IMR-90 (cell line): ENCODE measurements at regions not wholly inside any gene's neighbourhood (a gene's known extent, or its start where the extent isn't known, plus 50 kb on each side); places are given as distances from the start of the nearest gene placed in this dataset.

Experiments used
- ATAC-seq: fragments of 200-7000 bp; cut with Tn5 transposase; 2 replicates; pipeline ENCODE4 v1.9.1; 2020; ENCODE audit warnings: low read depth, mild to moderate bottlenecking, moderate library complexity
- BruUV-seq: library from RNA; stranded (reverse); fragments of 400-500 nt; replicated peaks from 2 replicates; lab custom pipeline; 2021; lab: Mats Ljungman, UMichigan
- CTCF ChIA-PET: fragments of 300-600 bp; formaldehyde crosslinking; extraction: SDS; loops from one replicate; lab custom pipeline; 2021; ENCODE audit warnings: antibody characterized with exemption; lab: Yijun Ruan, JAX
- POLR2A ChIA-PET: fragments of 300-600 bp; sonication (Branson Sonifier 250); formaldehyde crosslinking; loops from one replicate; lab custom pipeline; 2022; ENCODE audit warnings: antibody characterized with exemption; ENCODE audit not compliant: unreplicated experiment; lab: Charles Lee
- DNase-seq: peaks from one replicate; pipeline ENCODE4 v3.0.0; 2013
- H2AFZ ChIP-seq: replicated peaks from 2 replicates; pipeline ENCODE3; 2013; ENCODE audit warnings: low read length, mild to moderate bottlenecking; ENCODE audit not compliant: poor library complexity
- H2AK5ac ChIP-seq: 2 replicates; pipeline ENCODE4 v1.6.1; 2013; ENCODE audit warnings: low read depth, low read length, inconsistent platforms
- H2AK9ac ChIP-seq: replicated peaks from 2 replicates; pipeline ENCODE3; 2013; ENCODE audit warnings: mild to moderate bottlenecking, low read depth, low read length, moderate library complexity; ENCODE audit not compliant: poor library complexity
- H2BK120ac ChIP-seq: 2 replicates; pipeline ENCODE4 v1.6.1; 2013; ENCODE audit warnings: low read depth, low read length, inconsistent platforms
- H2BK15ac ChIP-seq: 3 replicates; pipeline ENCODE4 v1.6.1; 2013; ENCODE audit warnings: low read depth, low read length, inconsistent platforms
- H2BK20ac ChIP-seq: 2 replicates; pipeline ENCODE4 v1.6.1; 2013; ENCODE audit warnings: low read depth, mild to moderate bottlenecking, inconsistent platforms, low read length, moderate library complexity
- H2BK5ac ChIP-seq: 2 replicates; pipeline ENCODE4 v1.6.1; 2013; ENCODE audit warnings: mild to moderate bottlenecking, low read depth, low read length, inconsistent platforms; ENCODE audit not compliant: poor library complexity, severe bottlenecking
- H3K14ac ChIP-seq: replicated peaks from 2 replicates; pipeline ENCODE4 v1.6.1; 2013; ENCODE audit warnings: low read depth, low read length, inconsistent platforms
- H3K18ac ChIP-seq: 2 replicates; pipeline ENCODE4 v1.6.1; 2013; ENCODE audit warnings: low read depth, low read length, control low read depth
- H3K23ac ChIP-seq: 2 replicates; pipeline ENCODE4 v1.6.1; 2013; ENCODE audit warnings: low read depth, low read length, inconsistent platforms
- H3K27ac ChIP-seq: 2 replicates; pipeline ENCODE4 v1.5.1; 2013; ENCODE audit warnings: mild to moderate bottlenecking, control low read depth, low read length; ENCODE audit not compliant: insufficient read depth
- H3K27me3 ChIP-seq: 2 replicates; pipeline ENCODE4 v1.6.1; 2013; ENCODE audit warnings: low read length; ENCODE audit not compliant: control insufficient read depth, insufficient read depth
- H3K36me3 ChIP-seq: 2 replicates; pipeline ENCODE4 v1.6.1; 2013; ENCODE audit warnings: low read length, mixed read lengths; ENCODE audit not compliant: control insufficient read depth, insufficient read depth
- H3K4ac ChIP-seq: 2 replicates; pipeline ENCODE4 v1.6.1; 2013; ENCODE audit warnings: low read depth, low read length, inconsistent platforms
- H3K4me1 ChIP-seq: 2 replicates; pipeline ENCODE4 v1.6.1; 2013; ENCODE audit warnings: low read length, mixed read lengths; ENCODE audit not compliant: control insufficient read depth, insufficient read depth
- H3K4me2 ChIP-seq: 2 replicates; pipeline ENCODE4 v1.6.1; 2013; ENCODE audit warnings: low read depth, mild to moderate bottlenecking, control low read depth, low read length, moderate library complexity
- H3K4me3 ChIP-seq: 2 replicates; pipeline ENCODE4 v1.5.1; 2013; ENCODE audit warnings: low read depth, mild to moderate bottlenecking, control low read depth, low read length, moderate library complexity; ENCODE audit not compliant: insufficient read depth
- H3K56ac ChIP-seq: 2 replicates; pipeline ENCODE4 v1.6.1; 2013; ENCODE audit warnings: low read length, inconsistent platforms; ENCODE audit not compliant: insufficient read depth; ENCODE audit errors: extremely low read depth
- H3K79me1 ChIP-seq, 2 experiments: 2 replicates each; pipeline ENCODE4 v1.6.1; 2013; ENCODE audit warnings: low read length in 2 of 2, inconsistent platforms in 1 of 2, low read depth in 1 of 2
- H3K9ac ChIP-seq: 2 replicates; pipeline ENCODE4 v1.6.1; 2013; ENCODE audit warnings: low read depth, low read length, control low read depth
- H3K9me1 ChIP-seq: 2 replicates; pipeline ENCODE4 v1.6.1; 2013; ENCODE audit warnings: low read length, inconsistent platforms; ENCODE audit not compliant: insufficient read depth
- H3K9me3 ChIP-seq: 2 replicates; pipeline ENCODE4 v1.6.1; 2013; ENCODE audit warnings: low read length; ENCODE audit not compliant: control insufficient read depth, insufficient read depth
- H4K20me1 ChIP-seq: 2 replicates; pipeline ENCODE4 v1.6.1; 2013; ENCODE audit warnings: low read length, inconsistent platforms; ENCODE audit not compliant: insufficient read depth
- H4K5ac ChIP-seq: 2 replicates; pipeline ENCODE4 v1.6.1; 2013; ENCODE audit warnings: mild to moderate bottlenecking, low read depth, low read length, control low read depth
- H4K8ac ChIP-seq, 2 experiments: 2 replicates each; pipeline ENCODE4 v1.6.1; 2013; ENCODE audit warnings: low read depth in 2 of 2, low read length in 2 of 2, control low read depth in 1 of 2, inconsistent platforms in 1 of 2
- H4K91ac ChIP-seq: 2 replicates; pipeline ENCODE4 v1.6.1; 2013; ENCODE audit warnings: low read depth, low read length, inconsistent platforms; ENCODE audit not compliant: insufficient read depth
- BHLHE40 ChIP-seq: fragments of 150-350 bp; IDR thresholded peaks from 2 replicates; pipeline ENCODE4 v1.6.1; 2016; ENCODE audit warnings: mild to moderate bottlenecking, low read depth, low read length
- CEBPB ChIP-seq: IDR thresholded peaks from 2 replicates; pipeline ENCODE4 v1.6.1; 2012; ENCODE audit warnings: low read depth, low read length, improper control_type of control experiment
- CHD1 ChIP-seq: IDR thresholded peaks from 2 replicates; pipeline ENCODE4 v1.6.1; 2012; ENCODE audit warnings: low read depth, low read length, improper control_type of control experiment
- CTCF ChIP-seq: conservative IDR thresholded peaks from 2 replicates; pipeline ENCODE4 v1.5.1; 2012; ENCODE audit warnings: mild to moderate bottlenecking, low read depth, low read length, improper control_type of control experiment
- ELK1 ChIP-seq: fragments of 150-350 bp; IDR thresholded peaks from 2 replicates; pipeline ENCODE4 v1.6.1; 2016; ENCODE audit warnings: low read depth, mild to moderate bottlenecking, low read length, moderate library complexity, borderline replicate concordance
- FOS ChIP-seq: fragments of 150-350 bp; IDR thresholded peaks from 2 replicates; pipeline ENCODE4 v1.6.1; 2016; ENCODE audit warnings: low read depth, low read length
- NFE2L2 ChIP-seq: fragments of 150-350 bp; IDR thresholded peaks from 2 replicates; pipeline ENCODE4 v1.6.1; 2016; ENCODE audit warnings: low read depth, mild to moderate bottlenecking, low read length
- POLR2A ChIP-seq: IDR thresholded peaks from 2 replicates; pipeline ENCODE4 v1.6.1; 2012; ENCODE audit warnings: mild to moderate bottlenecking, low read depth, low read length
- RAD21 ChIP-seq: IDR thresholded peaks from 2 replicates; pipeline ENCODE4 v1.6.1; 2012; ENCODE audit warnings: low read length, improper control_type of control experiment
- RCOR1 ChIP-seq: IDR thresholded peaks from 2 replicates; pipeline ENCODE4 v1.6.1; 2012; ENCODE audit warnings: mild to moderate bottlenecking, low read length, improper control_type of control experiment; ENCODE audit not compliant: insufficient replicate concordance
- RFX5 ChIP-seq: IDR thresholded peaks from 2 replicates; pipeline ENCODE4 v1.8.0; 2012; ENCODE audit warnings: low read depth, mild to moderate bottlenecking, low read length, moderate library complexity
- SMC3 ChIP-seq: fragments of 150-350 bp; IDR thresholded peaks from 2 replicates; pipeline ENCODE4 v1.6.1; 2016; ENCODE audit warnings: low read depth, mild to moderate bottlenecking, antibody characterized with exemption, low read length, moderate library complexity
- USF2 ChIP-seq: fragments of 150-350 bp; IDR thresholded peaks from 2 replicates; pipeline ENCODE4 v1.6.1; 2017; ENCODE audit warnings: mild to moderate bottlenecking, antibody characterized with exemption, low read length, low read depth
- WGBS, 2 experiments: methylation state at CpG; one replicate each; pipeline versions ENCODE4 v1.1.5 to v1.1.7; 2013; ENCODE audit warnings: missing lambda C conversion rate in 2 of 2; ENCODE audit not compliant: insufficient read length in 1 of 2; ENCODE audit errors: extremely low coverage in 2 of 2; 5-methylcytosine and 5-hydroxymethylcytosine counted together
- dilution Hi-C: fragments of 300-500 bp; cut with HindIII; formaldehyde crosslinking; loops from one replicate; pipeline ENCODE4 v1.14.3; 2018; ENCODE audit warnings: low sequenced_read_pairs; ENCODE audit not compliant: unreplicated experiment
- in situ Hi-C: fragments of 300-500 bp; cut with MboI; formaldehyde crosslinking; loops from 3 replicates; pipeline ENCODE4 v1.14.3; 2019; ENCODE audit warnings: low sequenced_read_pairs, inconsistent platforms, mixed read lengths
- intact Hi-C: fragments of 100-400 bp; cut with micrococcal nuclease; formaldehyde crosslinking; loops from 2 replicates; pipeline ENCODE4 v1.10.0; 2022

- Histone ChIP-seq H3K27me3 (no peaks in the 10 kb centered on the region), H3K9ac (no peak overlapping the region), H3K9me3 (peaks cover 53% of the 10 kb centered on the region), H3K18ac (no peak overlapping the region), H4K20me1 (no peaks in the 10 kb centered on the region), H3K27ac (no peak overlapping the region), H3K4me3 (no peak overlapping the region), H3K4me1 (no peaks in the 10 kb centered on the region), H2AK9ac (no peak overlapping the region), H2AK5ac (no peak overlapping the region), H2AFZ (no peak overlapping the region), H2BK5ac (no peak overlapping the region), H3K56ac (no peak overlapping the region), H3K14ac (no peak overlapping the region), H3K4me2 (no peak overlapping the region), H2BK20ac (no peak overlapping the region), H2BK15ac (no peak overlapping the region), H4K5ac (no peak overlapping the region), H3K4ac (no peak overlapping the region), H4K91ac (no peak overlapping the region), H3K23ac (no peak overlapping the region), H2BK120ac (no peak overlapping the region), H3K79me1 (no peaks in the 10 kb centered on the region), H3K36me3 (no peaks in the 10 kb centered on the region), H3K9me1 (no peaks in the 10 kb centered on the region), H4K8ac (no peak overlapping the region)
- intact Hi-C loops = no loop called here
- TF ChIP-seq CHD1 (no peak), POLR2A (no peak), RCOR1 (no peak), RAD21 (no peak), SMC3 (no peak), FOS (no peak), RFX5 (no peak), NFE2L2 (no peak), BHLHE40 (no peak), CEBPB (no peak), ELK1 (no peak), USF2 (no peak), CTCF (no peak)
- in situ Hi-C loops = no loop called here
- DNase-seq = no peak
- POLR2A ChIA-PET = no interaction called here
- no peak for ATAC-seq
- CTCF ChIA-PET = no interaction called here
- 25% methylated on average over 2 of the region's 5 CpGs; no CpG with 5 or more reads in 1 of the 2 experiments for WGBS, 2 experiments
- BruUV-seq = no TSS peak
- dilution Hi-C loops = no loop called here
Observed at GRCh38 chr1:5365751-5366150, 626.5 kb downstream of the NPHP4 start.
